BE2C (cell line): ENCODE measurements at regions not wholly inside any gene's neighbourhood (a gene's known extent, or its start where the extent isn't known, plus 50 kb on each side); places are given as distances from the start of the nearest gene placed in this dataset.
"Not testable (repeated sequence)": the region's sequence is repeated elsewhere in the genome, so short reads cannot be mapped to it uniquely, and the experiment has no call there.

Experiments
- DNase-seq: peaks from one replicate; pipeline ENCODE4 v3.0.0-alpha.2; 2020
- H3K27me3 ChIP-seq: fragments of 250-450 bp; sonication (Bioruptor Pico); 2 replicates; pipeline ENCODE4 v1.5.1; 2020; ENCODE audit warnings: mild to moderate bottlenecking
- H3K36me3 ChIP-seq: fragments of 250-450 bp; sonication (Bioruptor Pico); 2 replicates; pipeline ENCODE4 v1.5.1; 2020; ENCODE audit warnings: mild to moderate bottlenecking
- H3K4me1 ChIP-seq: fragments of 250-450 bp; sonication (Bioruptor Pico); 2 replicates; pipeline ENCODE4 v1.5.1; 2020
- H3K4me3 ChIP-seq: 2 replicates; pipeline ENCODE4 v1.5.1; 2011; ENCODE audit warnings: low read depth, low read length
- H3K9me3 ChIP-seq: fragments of 250-450 bp; sonication (Bioruptor Pico); 2 replicates; pipeline ENCODE4 v1.5.1; 2020
- TF ChIP-seq, protein P1 (sequence below): IDR thresholded peaks from 2 replicates; pipeline ENCODE4 v1.5.1; 2012; ENCODE audit warnings: mild to moderate bottlenecking, low read depth, low read length

DNA sequence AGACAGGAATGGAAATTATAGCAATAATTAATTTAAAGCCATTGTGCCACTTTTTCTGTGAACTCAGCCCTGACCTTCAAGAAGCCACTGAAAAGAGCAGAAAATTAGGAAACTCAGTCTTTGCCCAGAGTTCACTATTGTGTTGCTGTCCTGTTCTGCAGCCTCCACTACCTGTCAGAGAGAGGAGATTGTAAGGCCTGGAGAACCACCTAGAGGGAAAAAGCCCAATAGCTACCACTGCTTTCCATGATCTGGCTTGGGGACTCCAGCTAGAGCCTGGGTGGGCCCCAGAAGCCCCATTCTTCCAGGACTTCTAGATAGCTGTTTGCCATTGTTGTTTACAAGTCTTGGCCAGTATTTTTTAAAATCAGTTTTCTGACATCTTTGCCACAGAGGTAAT is 176.1 kb upstream of the KLF7 start:
- TF ChIP-seq, protein P1, sequence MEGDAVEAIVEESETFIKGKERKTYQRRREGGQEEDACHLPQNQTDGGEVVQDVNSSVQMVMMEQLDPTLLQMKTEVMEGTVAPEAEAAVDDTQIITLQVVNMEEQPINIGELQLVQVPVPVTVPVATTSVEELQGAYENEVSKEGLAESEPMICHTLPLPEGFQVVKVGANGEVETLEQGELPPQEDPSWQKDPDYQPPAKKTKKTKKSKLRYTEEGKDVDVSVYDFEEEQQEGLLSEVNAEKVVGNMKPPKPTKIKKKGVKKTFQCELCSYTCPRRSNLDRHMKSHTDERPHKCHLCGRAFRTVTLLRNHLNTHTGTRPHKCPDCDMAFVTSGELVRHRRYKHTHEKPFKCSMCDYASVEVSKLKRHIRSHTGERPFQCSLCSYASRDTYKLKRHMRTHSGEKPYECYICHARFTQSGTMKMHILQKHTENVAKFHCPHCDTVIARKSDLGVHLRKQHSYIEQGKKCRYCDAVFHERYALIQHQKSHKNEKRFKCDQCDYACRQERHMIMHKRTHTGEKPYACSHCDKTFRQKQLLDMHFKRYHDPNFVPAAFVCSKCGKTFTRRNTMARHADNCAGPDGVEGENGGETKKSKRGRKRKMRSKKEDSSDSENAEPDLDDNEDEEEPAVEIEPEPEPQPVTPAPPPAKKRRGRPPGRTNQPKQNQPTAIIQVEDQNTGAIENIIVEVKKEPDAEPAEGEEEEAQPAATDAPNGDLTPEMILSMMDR, result peak; percentile 81
- Histone ChIP-seq H3K36me3 (no peaks in the 10 kb centered on the region), H3K9me3 (no peaks in the 10 kb centered on the region), H3K27me3 (no peaks in the 10 kb centered on the region), H3K4me3 (no peak overlapping the region), H3K4me1 (peaks cover 26% of the 10 kb centered on the region)
- DNase-seq, result peak; percentile 60

DNA sequence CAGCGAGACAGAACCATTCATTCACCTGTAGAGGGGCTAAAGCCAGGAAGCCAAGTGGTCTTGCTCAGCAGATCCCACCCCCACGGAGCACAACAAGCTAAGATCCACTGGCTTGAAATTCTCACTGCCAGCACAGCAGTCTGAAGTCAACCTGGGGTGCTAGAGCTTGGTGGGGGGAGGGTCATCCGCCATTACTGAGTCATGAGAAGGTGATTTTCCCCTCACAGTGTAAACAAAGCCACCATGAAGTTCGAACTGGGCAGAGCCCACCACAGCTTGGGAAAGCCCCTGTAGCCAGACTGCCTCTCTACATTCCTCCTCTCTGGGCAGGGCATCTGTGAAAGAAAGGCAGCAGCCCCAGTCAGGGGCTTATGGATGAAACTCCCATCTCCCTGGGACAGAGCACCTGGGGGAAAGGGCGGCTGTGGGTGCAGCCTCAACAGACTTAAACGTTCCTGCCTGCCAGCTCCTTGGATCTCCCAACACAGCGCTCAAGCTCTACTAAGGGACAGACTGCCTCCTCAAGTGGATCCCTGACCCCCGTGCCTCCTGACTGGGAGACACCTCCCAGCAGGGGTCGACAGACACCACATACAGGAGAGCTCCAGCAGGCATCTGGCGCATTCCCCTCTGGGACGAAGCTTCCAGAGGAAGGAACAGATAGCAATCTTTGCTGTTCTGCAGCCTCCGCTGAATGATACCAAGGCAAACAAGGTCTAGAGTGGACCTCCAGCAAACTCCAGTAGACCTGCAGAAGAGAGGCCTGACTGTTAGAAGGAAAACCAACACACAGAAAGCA is 179.0 kb upstream of the KLF7 start:
- not testable (repeated sequence) for H3K4me3 ChIP-seq, H3K9me3 ChIP-seq, H3K36me3 ChIP-seq, H3K27me3 ChIP-seq
- TF ChIP-seq, protein P1, result peak; percentile 87
- H3K4me1 ChIP-seq, result peaks cover 26% of the 10 kb centered on the region
- peak; percentile 87 for DNase-seq

DNA sequence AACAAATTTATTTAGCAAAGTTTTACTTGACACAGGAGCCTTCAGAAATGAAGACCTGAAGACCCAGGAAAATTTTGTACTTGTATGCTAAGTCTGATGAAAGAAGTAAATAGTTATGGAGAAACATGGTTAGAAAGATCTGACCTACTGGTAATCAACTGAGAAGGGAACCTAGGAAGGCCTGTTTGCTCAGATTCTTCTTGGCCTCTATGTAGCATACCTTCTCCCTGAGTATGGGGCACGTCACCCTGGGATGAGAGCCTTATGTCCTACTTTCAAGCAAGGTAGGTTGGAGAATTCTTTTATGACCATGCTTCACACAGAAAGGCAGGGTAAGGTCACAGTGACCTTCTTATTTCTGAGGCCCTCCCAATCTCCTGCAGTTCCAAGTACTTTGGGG is 178.6 kb upstream of the CREB1 start:
- no peak for DNase-seq
- Histone ChIP-seq H3K9me3 (no peaks in the 10 kb centered on the region; the same call in 1 of the 2 replicates), H3K36me3 (no peaks in the 10 kb centered on the region), H3K4me1 (no peaks in the 10 kb centered on the region), H3K4me3 (no peak overlapping the region), H3K27me3 (no peaks in the 10 kb centered on the region)
- TF ChIP-seq, protein P1, result no peak

DNA sequence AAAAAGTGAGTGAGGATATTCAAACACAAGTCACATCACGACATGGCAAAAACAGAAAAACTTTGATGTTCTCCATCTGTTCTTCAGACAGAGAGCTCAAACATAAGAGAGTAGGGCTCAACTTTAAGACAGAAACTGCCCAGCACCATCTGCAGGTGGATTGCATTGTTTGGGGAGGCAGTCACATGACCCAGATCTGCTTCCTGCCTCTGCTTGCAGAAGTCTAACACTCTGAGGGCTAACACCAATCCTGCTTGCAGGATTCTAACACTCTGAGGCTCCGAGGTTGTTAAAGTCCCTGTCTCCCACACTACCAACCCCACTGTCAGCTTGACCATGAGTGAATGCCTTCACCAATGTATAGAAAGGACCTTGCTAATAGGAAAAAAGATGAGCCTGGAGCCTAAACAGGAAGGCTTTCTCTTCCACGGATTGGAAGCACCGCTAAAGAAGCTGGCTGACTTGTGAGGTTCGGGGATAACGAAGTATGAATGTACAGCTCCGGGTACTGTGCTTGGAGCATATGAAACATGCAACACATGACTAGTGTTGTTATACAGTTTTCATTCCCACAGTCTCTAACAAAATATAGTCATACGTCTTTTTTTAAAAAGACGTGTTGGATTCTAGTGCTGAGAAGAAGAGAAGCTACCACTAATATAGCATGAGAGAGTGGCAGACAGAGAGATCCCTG is 176.6 kb upstream of the CREB1 start:
- Histone ChIP-seq H3K27me3 (no peaks in the 10 kb centered on the region), H3K4me3 (no peak overlapping the region), H3K4me1 (no peaks in the 10 kb centered on the region), H3K9me3 (no peaks in the 10 kb centered on the region), H3K36me3 (no peaks in the 10 kb centered on the region)
- DNase-seq, result no peak
- TF ChIP-seq, protein P1, result no peak

DNA sequence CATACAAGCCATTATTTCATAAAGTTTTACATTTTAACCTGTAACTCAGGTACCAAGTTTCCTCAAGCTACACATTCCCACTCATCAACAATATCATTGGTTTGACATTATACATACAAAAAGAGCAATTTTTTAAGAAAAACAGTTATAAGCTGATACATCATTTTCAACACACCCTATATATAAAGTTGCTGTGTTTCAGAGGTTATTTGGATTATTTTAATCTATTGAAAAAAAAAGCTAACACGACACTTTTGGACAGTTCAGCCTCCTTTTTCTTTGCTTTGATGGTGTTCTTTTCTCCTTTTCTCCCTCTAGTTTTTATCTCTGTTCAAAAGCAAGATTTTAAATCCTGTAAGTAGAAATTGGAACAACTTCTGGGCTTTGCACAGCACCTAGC is 175.9 kb upstream of the CREB1 start:
- TF ChIP-seq, protein P1, result no peak

DNA sequence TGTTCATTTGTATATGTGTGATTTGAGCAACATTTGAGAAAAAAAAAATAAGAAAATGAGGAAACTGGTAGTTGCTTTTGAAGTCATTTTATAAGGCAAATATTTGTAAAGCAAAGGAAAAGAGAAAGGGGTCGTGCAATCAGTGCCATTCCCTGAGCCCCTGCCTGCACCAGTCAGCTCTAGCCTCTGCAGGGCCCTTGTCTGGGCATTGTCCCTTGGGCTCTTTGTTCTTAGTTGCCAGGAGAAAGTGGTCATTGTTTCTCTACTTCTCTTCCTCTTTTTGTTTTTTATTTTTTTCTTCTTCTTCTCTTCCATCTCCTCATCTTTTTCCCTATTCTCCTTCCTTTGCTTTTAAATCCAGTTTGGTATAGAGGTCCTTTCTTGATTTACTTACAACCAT is 175.3 kb upstream of the CREB1 start:
- Histone ChIP-seq H3K36me3 (no peaks in the 10 kb centered on the region), H3K4me3 (no peak overlapping the region), H3K27me3 (no peaks in the 10 kb centered on the region), H3K9me3 (no peaks in the 10 kb centered on the region), H3K4me1 (no peaks in the 10 kb centered on the region)
- DNase-seq, result no peak
- TF ChIP-seq, protein P1, result no peak

More for the DNA sequence above, 175.9 kb upstream of the CREB1 start:
- no peak for DNase-seq
- Histone ChIP-seq H3K27me3 (no peaks in the 10 kb centered on the region), H3K36me3 (no peaks in the 10 kb centered on the region), H3K4me1 (no peaks in the 10 kb centered on the region), H3K9me3 (no peaks in the 10 kb centered on the region), H3K4me3 (no peak overlapping the region)
